WTC11 (cell line): ENCODE measurements at regions not wholly inside any gene's neighbourhood (a gene's known extent, or its start where the extent isn't known, plus 50 kb on each side); places are given as distances from the start of the nearest gene placed in this dataset.

Source experiments
- CREB1 ChIP-seq: sonication (generic); formaldehyde crosslinking; IDR thresholded peaks from 2 replicates; pipeline ENCODE4 v1.8.0; 2023; ENCODE audit warnings: mild to moderate bottlenecking, missing genetic modification reagents
- JUN ChIP-seq: sonication (generic); formaldehyde crosslinking; IDR thresholded peaks from 2 replicates; pipeline ENCODE4 v1.8.0; 2023; ENCODE audit warnings: mild to moderate bottlenecking, missing genetic modification reagents
- SMAD3 ChIP-seq: sonication (generic); formaldehyde crosslinking; IDR thresholded peaks from 2 replicates; pipeline ENCODE4 v1.8.0; 2022; ENCODE audit warnings: missing genetic modification reagents, mild to moderate bottlenecking, borderline replicate concordance
- SP1 ChIP-seq: sonication (generic); formaldehyde crosslinking; conservative IDR thresholded peaks from 2 replicates; pipeline ENCODE4 v1.8.1; 2022; ENCODE audit warnings: missing genetic modification reagents
- TEAD4 ChIP-seq: sonication (generic); formaldehyde crosslinking; IDR thresholded peaks from 2 replicates; pipeline ENCODE4 v1.8.0; 2022; ENCODE audit warnings: mild to moderate bottlenecking, missing genetic modification reagents
- USF2 ChIP-seq: sonication (generic); formaldehyde crosslinking; IDR thresholded peaks from 2 replicates; pipeline ENCODE4 v1.8.1; 2023; ENCODE audit warnings: mild to moderate bottlenecking, missing genetic modification reagents, moderate library complexity
- ZNF423 ChIP-seq: fragments of 250-450 bp; sonication (Bioruptor Pico); IDR thresholded peaks from 2 replicates; pipeline ENCODE4 v2.1.2; 2022; ENCODE audit warnings: mild to moderate bottlenecking, moderate library complexity
- TF ChIP-seq, protein P1 (sequence below): sonication (generic); formaldehyde crosslinking; IDR thresholded peaks from 2 replicates; pipeline ENCODE4 v1.8.0; 2022; ENCODE audit warnings: missing genetic modification reagents
- TF ChIP-seq, protein P2 (sequence below): fragments of 200-600 bp; IDR thresholded peaks from 2 replicates; pipeline ENCODE4 v1.8.0; 2022; ENCODE audit warnings: antibody characterized with exemption
- TF ChIP-seq, protein P3 (sequence below): sonication (generic); formaldehyde crosslinking; IDR thresholded peaks from 2 replicates; pipeline ENCODE4 v1.8.0; 2023; ENCODE audit warnings: mild to moderate bottlenecking, missing genetic modification reagents
- TF ChIP-seq, protein P4 (sequence below): sonication (generic); formaldehyde crosslinking; IDR thresholded peaks from 2 replicates; pipeline ENCODE4 v1.8.0; 2022; ENCODE audit warnings: mild to moderate bottlenecking, missing genetic modification reagents
- TF ChIP-seq, protein P5 (sequence below): fragments of 250-450 bp; sonication (Bioruptor Pico); IDR thresholded peaks from 2 replicates; pipeline ENCODE4 v2.1.2; 2022; ENCODE audit warnings: mild to moderate bottlenecking, moderate library complexity

DNA sequence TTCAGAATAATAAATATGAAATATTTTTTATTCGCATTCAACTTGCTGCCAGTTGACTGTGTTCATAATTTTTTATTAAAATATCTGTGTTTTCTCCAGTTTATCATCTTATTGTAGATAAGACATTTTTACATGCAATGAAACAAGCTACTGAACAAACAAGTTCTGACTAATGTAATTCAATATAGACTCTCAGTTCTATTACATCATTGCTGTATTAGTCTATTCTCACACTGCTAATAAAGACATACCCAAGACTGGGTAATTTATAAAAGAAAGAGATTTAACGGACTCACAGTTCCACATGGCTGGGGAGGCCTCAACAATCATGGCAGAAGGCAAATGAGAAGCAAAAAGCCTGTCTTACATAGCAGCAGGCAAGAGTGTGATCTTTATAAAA lies 1357.7 kb upstream of the CITED2 start:
- no peak for TF ChIP-seq CREB1 (CRISPR knock-in tag)
- TF ChIP-seq, protein P1, sequence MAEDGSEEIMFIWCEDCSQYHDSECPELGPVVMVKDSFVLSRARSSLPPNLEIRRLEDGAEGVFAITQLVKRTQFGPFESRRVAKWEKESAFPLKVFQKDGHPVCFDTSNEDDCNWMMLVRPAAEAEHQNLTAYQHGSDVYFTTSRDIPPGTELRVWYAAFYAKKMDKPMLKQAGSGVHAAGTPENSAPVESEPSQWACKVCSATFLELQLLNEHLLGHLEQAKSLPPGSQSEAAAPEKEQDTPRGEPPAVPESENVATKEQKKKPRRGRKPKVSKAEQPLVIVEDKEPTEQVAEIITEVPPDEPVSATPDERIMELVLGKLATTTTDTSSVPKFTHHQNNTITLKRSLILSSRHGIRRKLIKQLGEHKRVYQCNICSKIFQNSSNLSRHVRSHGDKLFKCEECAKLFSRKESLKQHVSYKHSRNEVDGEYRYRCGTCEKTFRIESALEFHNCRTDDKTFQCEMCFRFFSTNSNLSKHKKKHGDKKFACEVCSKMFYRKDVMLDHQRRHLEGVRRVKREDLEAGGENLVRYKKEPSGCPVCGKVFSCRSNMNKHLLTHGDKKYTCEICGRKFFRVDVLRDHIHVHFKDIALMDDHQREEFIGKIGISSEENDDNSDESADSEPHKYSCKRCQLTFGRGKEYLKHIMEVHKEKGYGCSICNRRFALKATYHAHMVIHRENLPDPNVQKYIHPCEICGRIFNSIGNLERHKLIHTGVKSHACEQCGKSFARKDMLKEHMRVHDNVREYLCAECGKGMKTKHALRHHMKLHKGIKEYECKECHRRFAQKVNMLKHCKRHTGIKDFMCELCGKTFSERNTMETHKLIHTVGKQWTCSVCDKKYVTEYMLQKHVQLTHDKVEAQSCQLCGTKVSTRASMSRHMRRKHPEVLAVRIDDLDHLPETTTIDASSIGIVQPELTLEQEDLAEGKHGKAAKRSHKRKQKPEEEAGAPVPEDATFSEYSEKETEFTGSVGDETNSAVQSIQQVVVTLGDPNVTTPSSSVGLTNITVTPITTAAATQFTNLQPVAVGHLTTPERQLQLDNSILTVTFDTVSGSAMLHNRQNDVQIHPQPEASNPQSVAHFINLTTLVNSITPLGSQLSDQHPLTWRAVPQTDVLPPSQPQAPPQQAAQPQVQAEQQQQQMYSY = no peak
- TF ChIP-seq, protein P2, sequence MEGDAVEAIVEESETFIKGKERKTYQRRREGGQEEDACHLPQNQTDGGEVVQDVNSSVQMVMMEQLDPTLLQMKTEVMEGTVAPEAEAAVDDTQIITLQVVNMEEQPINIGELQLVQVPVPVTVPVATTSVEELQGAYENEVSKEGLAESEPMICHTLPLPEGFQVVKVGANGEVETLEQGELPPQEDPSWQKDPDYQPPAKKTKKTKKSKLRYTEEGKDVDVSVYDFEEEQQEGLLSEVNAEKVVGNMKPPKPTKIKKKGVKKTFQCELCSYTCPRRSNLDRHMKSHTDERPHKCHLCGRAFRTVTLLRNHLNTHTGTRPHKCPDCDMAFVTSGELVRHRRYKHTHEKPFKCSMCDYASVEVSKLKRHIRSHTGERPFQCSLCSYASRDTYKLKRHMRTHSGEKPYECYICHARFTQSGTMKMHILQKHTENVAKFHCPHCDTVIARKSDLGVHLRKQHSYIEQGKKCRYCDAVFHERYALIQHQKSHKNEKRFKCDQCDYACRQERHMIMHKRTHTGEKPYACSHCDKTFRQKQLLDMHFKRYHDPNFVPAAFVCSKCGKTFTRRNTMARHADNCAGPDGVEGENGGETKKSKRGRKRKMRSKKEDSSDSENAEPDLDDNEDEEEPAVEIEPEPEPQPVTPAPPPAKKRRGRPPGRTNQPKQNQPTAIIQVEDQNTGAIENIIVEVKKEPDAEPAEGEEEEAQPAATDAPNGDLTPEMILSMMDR = no peak
- TF ChIP-seq JUN (CRISPR knock-in tag) = no peak
- no peak for TF ChIP-seq ZNF423 (CRISPR knock-in tag)
- TF ChIP-seq USF2 (CRISPR knock-in tag) = no peak
- TF ChIP-seq, protein P3, sequence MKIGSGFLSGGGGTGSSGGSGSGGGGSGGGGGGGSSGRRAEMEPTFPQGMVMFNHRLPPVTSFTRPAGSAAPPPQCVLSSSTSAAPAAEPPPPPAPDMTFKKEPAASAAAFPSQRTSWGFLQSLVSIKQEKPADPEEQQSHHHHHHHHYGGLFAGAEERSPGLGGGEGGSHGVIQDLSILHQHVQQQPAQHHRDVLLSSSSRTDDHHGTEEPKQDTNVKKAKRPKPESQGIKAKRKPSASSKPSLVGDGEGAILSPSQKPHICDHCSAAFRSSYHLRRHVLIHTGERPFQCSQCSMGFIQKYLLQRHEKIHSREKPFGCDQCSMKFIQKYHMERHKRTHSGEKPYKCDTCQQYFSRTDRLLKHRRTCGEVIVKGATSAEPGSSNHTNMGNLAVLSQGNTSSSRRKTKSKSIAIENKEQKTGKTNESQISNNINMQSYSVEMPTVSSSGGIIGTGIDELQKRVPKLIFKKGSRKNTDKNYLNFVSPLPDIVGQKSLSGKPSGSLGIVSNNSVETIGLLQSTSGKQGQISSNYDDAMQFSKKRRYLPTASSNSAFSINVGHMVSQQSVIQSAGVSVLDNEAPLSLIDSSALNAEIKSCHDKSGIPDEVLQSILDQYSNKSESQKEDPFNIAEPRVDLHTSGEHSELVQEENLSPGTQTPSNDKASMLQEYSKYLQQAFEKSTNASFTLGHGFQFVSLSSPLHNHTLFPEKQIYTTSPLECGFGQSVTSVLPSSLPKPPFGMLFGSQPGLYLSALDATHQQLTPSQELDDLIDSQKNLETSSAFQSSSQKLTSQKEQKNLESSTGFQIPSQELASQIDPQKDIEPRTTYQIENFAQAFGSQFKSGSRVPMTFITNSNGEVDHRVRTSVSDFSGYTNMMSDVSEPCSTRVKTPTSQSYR = no peak
- no peak for TF ChIP-seq SP1
- TF ChIP-seq, protein P4, sequence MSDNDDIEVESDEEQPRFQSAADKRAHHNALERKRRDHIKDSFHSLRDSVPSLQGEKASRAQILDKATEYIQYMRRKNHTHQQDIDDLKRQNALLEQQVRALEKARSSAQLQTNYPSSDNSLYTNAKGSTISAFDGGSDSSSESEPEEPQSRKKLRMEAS (CRISPR knock-in tag) = no peak
- TF ChIP-seq, protein P5, sequence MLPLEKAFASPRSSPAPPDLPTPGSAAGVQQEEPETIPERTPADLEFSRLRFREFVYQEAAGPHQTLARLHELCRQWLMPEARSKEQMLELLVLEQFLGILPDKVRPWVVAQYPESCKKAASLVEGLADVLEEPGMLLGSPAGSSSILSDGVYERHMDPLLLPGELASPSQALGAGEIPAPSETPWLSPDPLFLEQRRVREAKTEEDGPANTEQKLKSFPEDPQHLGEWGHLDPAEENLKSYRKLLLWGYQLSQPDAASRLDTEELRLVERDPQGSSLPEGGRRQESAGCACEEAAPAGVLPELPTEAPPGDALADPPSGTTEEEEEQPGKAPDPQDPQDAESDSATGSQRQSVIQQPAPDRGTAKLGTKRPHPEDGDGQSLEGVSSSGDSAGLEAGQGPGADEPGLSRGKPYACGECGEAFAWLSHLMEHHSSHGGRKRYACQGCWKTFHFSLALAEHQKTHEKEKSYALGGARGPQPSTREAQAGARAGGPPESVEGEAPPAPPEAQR = no peak
- no peak for TF ChIP-seq TEAD4 (CRISPR knock-in tag)
- TF ChIP-seq SMAD3 = no peak
